Activated effector memory CD4-positive, alpha-beta T cell treated with Interleukin-2 at 50 U/mL for 16 hours (primary cell): ENCODE measurements at regions not wholly inside any gene's neighbourhood (a gene's known extent, or its start where the extent isn't known, plus 50 kb on each side); places are given as distances from the start of the nearest gene placed in this dataset.
"Not testable (repeated sequence)": the region's sequence is repeated elsewhere in the genome, so short reads cannot be mapped to it uniquely, and the experiment has no call there.

Source experiments
- DNase-seq: peaks from one replicate; pipeline ENCODE4 v3.0.0-alpha.2; 2020

GRCh38 chr11:134862587-134863195 is 450.6 kb upstream of the B3GAT1 start:
- DNase-seq: no peak

- no peak for DNase-seq
Measured at GRCh38 chr11:134862105-134862502, 450.1 kb upstream of the B3GAT1 start.

GRCh38 chr11:134861490-134862104 is 449.6 kb upstream of the B3GAT1 start:
- no peak for DNase-seq

GRCh38 chr11:134858783-134859480 is 446.9 kb upstream of the B3GAT1 start:
- DNase-seq: no peak

GRCh38 chr11:134857035-134857434 is 445.0 kb upstream of the B3GAT1 start:
- DNase-seq: no peak

- DNase-seq: no peak
Measured at GRCh38 chr11:134856056-134856971, 444.3 kb upstream of the B3GAT1 start.

- DNase-seq: no peak
Measured at GRCh38 chr11:134853992-134854991, 442.2 kb upstream of the B3GAT1 start.

GRCh38 chr11:134851503-134852224 is 439.6 kb upstream of the B3GAT1 start:
- not testable (repeated sequence) for DNase-seq

GRCh38 chr11:134850566-134850965 is 438.5 kb upstream of the B3GAT1 start:
- no peak for DNase-seq

GRCh38 chr11:134849833-134850232 is 437.8 kb upstream of the B3GAT1 start:
- DNase-seq: no peak

GRCh38 chr11:134847083-134847715 is 435.2 kb upstream of the B3GAT1 start:
- DNase-seq: no peak

GRCh38 chr11:134846328-134847082 is 434.5 kb upstream of the B3GAT1 start:
- no peak for DNase-seq

- no peak for DNase-seq
Measured at GRCh38 chr11:134845474-134846327, 433.7 kb upstream of the B3GAT1 start.

- DNase-seq: no peak
Measured at GRCh38 chr11:134844838-134845237, 432.8 kb upstream of the B3GAT1 start.

GRCh38 chr11:134843735-134844134 is 431.7 kb upstream of the B3GAT1 start:
- no peak for DNase-seq

GRCh38 chr11:134843020-134843419 is 431.0 kb upstream of the B3GAT1 start:
- DNase-seq: no peak

- no peak for DNase-seq
Measured at GRCh38 chr11:134841972-134842371, 429.9 kb upstream of the B3GAT1 start.

- DNase-seq: no peak
Measured at GRCh38 chr11:134841411-134841810, 429.4 kb upstream of the B3GAT1 start.

GRCh38 chr11:134840945-134841344 is 428.9 kb upstream of the B3GAT1 start:
- DNase-seq: no peak
